ENCODE measurements at regions not wholly inside any gene's neighbourhood (a gene's known extent, or its start where the extent isn't known, plus 50 kb on each side); places are given as distances from the start of the nearest gene placed in this dataset.

DNA sequence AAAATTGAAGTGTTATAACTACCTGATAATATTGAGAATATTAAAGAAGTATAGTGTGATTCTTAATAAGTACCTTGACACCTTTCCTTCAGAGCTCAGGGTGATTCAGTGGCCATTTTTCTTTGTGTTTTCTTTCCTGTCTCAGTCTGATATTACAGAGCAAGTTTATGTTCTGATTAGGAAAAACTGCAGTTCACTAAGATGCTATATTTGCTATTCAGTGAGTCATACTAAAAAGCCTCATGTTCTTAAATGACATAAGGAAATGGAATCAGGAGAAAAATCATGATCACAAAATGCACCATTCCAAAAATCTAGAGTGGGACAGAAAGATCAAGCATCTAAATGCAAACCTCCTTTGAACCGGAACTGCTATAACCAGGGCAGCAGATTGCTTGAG lies 390.6 kb upstream of the ATP2B1 start:
- Histone ChIP-seq H3K27ac (no peak overlapping the region), H3K9me3 (no peaks in the 10 kb centered on the region), H3K4me3 (no peak overlapping the region), H3K4me1 (peaks cover 0 to 7% (median 0%) of the 10 kb centered on the region in 12 donors), H3K36me3 (no peaks in the 10 kb centered on the region), H3K27me3 (no peaks in the 10 kb centered on the region)
- WGBS, 4 donors = 96 to 100% (median 99%) methylated on average over 1 of the region's 1 CpG
- TF ChIP-seq POLR2A (IDR thresholded peaks at IDR 0.05) (no peak), CTCF (IDR thresholded peaks at IDR 0.05) (no peak)
- no peak for DNase-seq
- ATAC-seq = no peak
- intact Hi-C loops (cut with DNase I) = no loop called here

DNA sequence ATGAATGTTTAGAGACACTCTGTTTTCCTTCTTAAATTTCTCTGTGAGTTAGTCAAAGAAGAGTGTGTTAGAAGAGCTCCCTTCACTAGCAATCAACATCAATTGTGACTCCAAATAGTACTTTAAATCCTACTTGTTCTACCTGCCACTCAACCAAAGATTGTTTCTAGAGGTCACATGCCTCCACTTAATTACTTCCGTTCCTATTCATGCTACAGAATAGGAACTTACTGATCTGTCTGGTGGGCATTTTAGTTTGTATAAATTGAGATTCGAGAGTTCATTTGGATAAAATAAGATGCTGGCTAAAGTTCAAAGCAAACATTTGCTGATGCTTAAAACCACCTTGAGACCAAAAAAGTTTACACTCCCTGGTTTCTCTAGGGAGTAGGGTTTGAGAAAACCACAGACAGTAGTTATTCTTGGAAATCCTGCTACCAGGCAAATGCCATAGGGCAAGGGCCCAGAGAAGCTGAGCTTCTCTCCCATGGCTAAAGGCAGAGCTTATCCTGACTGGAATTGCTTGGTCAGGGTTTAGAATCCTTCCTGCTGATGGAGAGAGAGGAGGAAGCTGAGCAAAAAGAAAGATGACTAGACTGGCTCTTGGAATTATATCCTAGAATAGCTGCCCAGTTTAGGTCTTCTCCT lies 389.6 kb upstream of the ATP2B1 start:
- no peaks in the 10 kb centered on the region for H3K27me3 ChIP-seq
- intact Hi-C loops (cut with DNase I) = no loop called here
- peaks cover 0 to 7% (median 0%) of the 10 kb centered on the region in 12 donors for H3K4me1 ChIP-seq
- TF ChIP-seq CTCF (IDR thresholded peaks at IDR 0.05) = no peak
- no peak for TF ChIP-seq POLR2A (IDR thresholded peaks at IDR 0.05)
- no peak overlapping the region for H3K4me3 ChIP-seq
- WGBS, 4 donors = 32 to 51% (median 48%) methylated on average over 2 of the region's 2 CpGs
- no peaks in the 10 kb centered on the region for H3K9me3 ChIP-seq
- ATAC-seq (no peak), DNase-seq (no peak)
- H3K27ac ChIP-seq = no peak overlapping the region
- no peaks in the 10 kb centered on the region for H3K36me3 ChIP-seq

GRCh38 chr12:90091809-90092208 lies 383.2 kb upstream of the ATP2B1 start:
- Histone ChIP-seq H3K27me3 (no peaks in the 10 kb centered on the region), H3K27ac (no peak overlapping the region), H3K4me1 (peaks cover 0 to 12% (median 0%) of the 10 kb centered on the region in 12 donors), H3K4me3 (no peak overlapping the region), H3K9me3 (no peaks in the 10 kb centered on the region), H3K36me3 (no peaks in the 10 kb centered on the region)
- 65 to 96% (median 81%) methylated on average over 3 of the region's 3 CpGs for WGBS, 4 donors
- DNase-seq (no peak), ATAC-seq (no peak)
- TF ChIP-seq CTCF (IDR thresholded peaks at IDR 0.05) (no peak), POLR2A (IDR thresholded peaks at IDR 0.05) (no peak)
- intact Hi-C loops (cut with DNase I) = no loop called here

DNA sequence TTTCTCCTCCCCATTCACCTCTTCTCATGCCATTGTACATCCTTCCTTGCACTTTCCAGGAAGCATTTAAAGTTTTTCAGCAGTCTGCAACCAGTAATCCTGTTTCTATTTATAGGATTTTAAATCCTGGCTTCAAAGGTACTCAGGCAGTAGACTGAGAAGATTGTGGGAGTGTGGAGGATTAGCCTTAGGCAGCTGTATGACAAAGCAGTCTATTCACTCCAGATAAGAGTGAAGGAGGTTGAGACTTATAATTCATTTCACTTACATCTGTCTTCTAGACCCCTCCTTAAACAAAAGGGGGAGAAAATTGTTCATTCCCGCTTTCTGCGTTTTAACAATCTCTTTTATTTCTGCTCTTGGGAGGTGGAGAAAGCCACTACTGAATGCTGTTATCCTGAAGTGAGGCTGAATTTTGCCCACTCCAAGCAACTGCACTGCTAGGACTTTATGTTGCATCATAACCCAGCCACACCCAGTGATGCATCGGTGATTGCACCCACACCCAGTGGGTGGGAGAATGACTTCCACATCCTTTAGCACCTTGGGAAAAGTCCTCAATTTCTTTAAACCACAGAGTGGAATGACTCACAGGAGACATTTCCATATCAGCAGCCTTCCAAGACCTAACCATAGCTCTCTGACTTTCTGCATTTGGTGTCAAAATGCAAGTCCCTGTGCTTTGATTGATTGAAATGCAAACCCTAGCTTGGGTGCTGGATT lies 382.5 kb upstream of the ATP2B1 start:
- peaks cover 0 to 12% (median 0%) of the 10 kb centered on the region in 12 donors for H3K4me1 ChIP-seq
- no peaks in the 10 kb centered on the region for H3K36me3 ChIP-seq
- TF ChIP-seq CTCF (IDR thresholded peaks at IDR 0.05) (no peak), POLR2A (IDR thresholded peaks at IDR 0.05) (no peak)
- intact Hi-C loops (cut with DNase I) = no loop called here
- ATAC-seq = peak in 3 of 4 donors; percentile 50 to 97 (median 85)
- DNase-seq = peak in 3 of 5 donors; percentile 5 to 38 (median 24)
- H3K4me3 ChIP-seq = no peak overlapping the region
- no peaks in the 10 kb centered on the region for H3K9me3 ChIP-seq
- no peaks in the 10 kb centered on the region for H3K27me3 ChIP-seq
- 36 to 47% (median 42%) methylated on average over 3 of the region's 3 CpGs for WGBS, 4 donors
- no peak overlapping the region for H3K27ac ChIP-seq

All from heart left ventricle (tissue), 16 donors.